ENCODE measurements at regions not wholly inside any gene's neighbourhood (a gene's known extent, or its start where the extent isn't known, plus 50 kb on each side); places are given as distances from the start of the nearest gene placed in this dataset.

DNA sequence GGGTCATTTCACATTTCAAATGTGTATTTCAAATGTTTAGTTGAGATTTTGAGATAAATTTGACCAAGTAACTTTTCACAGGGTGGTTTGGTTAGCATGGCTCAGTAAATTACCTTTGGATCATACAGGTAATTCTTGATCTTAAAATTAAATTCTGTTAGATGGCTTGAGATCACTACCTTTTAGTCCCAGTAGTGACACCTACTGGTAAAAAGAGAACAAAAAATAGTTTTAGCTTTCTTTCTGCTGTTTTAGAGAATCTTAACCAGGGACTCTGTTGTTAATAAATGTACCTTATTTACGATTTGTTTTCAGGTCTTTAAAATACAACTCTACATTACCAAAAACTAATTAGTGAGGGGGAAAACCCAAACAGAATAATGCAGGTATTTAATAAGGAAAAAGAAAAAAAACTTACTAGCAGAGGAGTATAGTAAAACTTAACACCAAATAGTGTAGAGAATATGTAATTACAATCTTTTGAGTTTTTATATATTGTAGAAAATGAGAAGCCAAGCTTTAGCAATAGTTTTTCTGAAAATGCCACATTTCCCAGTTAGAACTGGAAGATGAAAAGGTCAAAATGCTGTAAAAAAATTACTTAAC is 620.3 kb upstream of the AGTR1 start:
- no peak for DNase-seq (ENCODE audit: low read depth in 4 of 4, low spot score in 1 of 4)

DNA sequence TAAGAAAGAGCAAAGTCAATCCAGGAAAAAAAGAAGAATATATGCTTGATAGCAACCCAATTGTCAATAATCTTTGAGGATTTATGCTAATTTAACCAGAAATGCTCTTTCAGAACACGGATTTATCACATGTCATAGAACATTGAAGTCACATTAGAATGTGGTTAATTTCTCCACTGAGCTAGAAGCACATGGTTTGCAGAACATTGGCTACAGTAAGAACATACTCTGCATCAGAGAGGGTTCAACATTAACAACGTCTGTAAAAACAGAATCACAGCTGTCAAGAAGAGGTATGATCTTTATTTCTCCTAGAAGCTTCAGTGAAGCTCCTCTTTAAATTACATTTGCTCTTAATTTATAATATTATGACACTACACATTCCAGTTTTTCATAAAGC is 619.7 kb upstream of the AGTR1 start:
- no peak for DNase-seq (ENCODE audit: low read depth in 4 of 4, low spot score in 1 of 4)

GRCh38 chr3:148078658-148079057 is 619.0 kb upstream of the AGTR1 start:
- DNase-seq (ENCODE audit: low read depth in 4 of 4, low spot score in 1 of 4) = no peak

DNA sequence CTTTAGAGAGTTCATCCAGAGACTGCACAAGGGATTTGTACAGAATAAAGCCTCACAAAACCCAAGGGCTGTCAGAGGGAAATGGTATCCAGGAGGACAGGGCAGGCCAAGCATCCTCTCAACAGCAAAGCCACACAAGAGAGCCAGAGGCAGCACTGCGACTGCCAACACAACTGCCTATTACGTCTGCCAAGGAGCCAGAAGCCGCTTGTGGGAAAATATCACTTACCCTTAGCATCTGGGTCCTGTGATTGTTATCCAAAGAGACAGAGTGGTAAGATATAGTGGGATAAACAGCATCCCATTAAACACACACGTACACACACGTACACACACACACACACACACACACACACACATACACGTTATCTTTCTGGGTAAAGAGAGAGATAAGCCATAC is 618.3 kb upstream of the AGTR1 start:
- no peak for DNase-seq (ENCODE audit: low read depth in 4 of 4, low spot score in 1 of 4)

DNA sequence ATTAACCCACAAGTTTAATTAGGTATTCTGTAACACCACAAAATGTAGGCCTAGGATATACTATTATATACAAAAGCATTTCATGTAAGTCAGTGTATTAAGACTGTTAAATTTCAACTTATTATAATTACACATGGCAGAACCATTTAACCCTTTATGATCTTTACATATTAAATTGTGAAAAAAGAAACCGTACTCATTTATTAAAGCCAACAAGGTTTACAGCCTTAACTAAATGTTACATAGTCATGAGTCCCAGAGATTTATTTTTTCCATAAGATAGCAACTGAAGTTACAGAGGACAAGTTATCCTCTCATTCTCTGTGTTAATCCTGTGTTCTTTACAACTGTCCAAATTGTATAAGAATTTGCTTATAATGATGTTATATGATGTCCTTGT is 615.8 kb upstream of the AGTR1 start:
- DNase-seq (ENCODE audit: low read depth in 4 of 4, low spot score in 1 of 4) = no peak

DNA sequence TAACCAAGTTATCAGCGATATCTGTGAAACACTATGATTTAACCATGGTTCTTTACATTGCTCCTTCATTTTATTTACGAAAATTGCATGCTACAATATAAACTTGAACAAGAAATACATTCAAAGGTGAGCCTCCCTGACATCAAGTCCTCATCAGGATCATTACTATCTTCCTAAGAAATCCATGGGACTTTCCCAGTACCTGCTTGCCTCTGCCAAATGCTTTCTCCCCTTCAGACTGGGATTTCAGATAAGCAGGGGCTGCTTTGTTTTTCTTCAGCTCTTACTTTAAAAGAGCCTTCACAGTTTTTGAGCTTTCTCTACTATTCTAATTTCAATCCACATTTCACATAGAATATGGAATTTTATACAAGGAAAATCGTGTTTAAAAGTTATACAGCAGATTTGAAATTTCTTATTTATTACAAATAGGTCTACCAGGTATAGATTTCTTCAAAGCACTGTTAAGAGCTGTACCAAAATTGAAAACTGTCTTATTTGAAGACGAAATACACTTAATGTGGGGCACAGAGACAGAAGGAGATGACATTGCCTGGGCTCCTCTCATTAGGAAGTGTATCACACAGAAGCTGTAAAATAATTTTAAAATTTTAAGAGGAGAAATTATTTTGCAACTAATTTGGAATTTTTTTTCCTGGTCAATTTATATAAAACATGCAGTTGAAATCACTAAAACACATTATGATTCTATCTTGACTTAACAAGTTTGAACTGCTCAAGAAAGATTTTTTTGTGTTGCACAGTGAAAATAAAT is 615.0 kb upstream of the AGTR1 start:
- no peak for DNase-seq (ENCODE audit: low read depth in 4 of 4, low spot score in 1 of 4)

- DNase-seq (ENCODE audit: low read depth in 4 of 4, low spot score in 1 of 4) = no peak
Measured at GRCh38 chr3:148083526-148084182, 614.0 kb upstream of the AGTR1 start.

DNA sequence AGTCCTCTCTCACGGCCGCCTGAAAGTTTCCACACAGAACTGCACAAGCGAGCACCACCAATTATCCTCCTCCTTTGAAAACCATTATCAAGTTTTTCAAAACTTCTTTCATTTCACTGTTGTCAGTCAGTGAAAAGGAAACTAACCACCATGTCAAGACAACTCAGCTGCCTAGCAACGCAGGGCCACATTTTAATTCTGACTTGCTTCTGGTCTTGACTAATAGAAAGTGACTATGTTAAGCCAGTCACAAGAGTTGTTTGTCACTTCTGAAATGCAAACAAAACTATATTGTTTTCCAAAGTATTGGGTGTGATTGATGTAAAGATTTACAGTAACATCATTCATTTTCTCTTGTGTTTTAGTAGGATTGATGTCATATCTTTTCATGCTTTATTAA is 612.8 kb upstream of the AGTR1 start:
- DNase-seq (ENCODE audit: low read depth in 4 of 4, low spot score in 1 of 4) = no peak

GRCh38 chr3:148087601-148088371 is 609.9 kb upstream of the AGTR1 start:
- no peak for DNase-seq (ENCODE audit: low read depth in 4 of 4, low spot score in 1 of 4)

DNA sequence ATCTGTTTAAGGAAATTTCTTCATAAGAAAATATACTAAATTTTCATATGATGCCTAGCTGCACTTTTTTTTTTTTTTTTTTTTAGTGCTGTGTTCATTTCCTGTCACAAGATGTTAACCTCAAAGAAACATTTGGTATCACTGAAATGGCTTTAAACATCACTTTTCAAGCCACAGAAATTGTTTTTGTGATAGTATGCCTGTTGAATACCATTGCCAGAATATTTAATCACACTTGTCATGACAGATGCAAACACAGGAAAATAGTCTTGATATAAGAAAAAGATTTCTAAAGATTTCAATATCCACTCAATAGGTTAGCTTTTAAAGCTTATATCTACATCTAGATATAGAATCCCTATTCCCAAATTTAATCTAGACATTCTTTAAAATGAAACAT is 608.5 kb upstream of the AGTR1 start:
- DNase-seq (ENCODE audit: low read depth in 4 of 4, low spot score in 1 of 4) = no peak

GRCh38 chr3:148090156-148090555 is 607.5 kb upstream of the AGTR1 start:
- no peak for DNase-seq (ENCODE audit: low read depth in 4 of 4, low spot score in 1 of 4)

DNA sequence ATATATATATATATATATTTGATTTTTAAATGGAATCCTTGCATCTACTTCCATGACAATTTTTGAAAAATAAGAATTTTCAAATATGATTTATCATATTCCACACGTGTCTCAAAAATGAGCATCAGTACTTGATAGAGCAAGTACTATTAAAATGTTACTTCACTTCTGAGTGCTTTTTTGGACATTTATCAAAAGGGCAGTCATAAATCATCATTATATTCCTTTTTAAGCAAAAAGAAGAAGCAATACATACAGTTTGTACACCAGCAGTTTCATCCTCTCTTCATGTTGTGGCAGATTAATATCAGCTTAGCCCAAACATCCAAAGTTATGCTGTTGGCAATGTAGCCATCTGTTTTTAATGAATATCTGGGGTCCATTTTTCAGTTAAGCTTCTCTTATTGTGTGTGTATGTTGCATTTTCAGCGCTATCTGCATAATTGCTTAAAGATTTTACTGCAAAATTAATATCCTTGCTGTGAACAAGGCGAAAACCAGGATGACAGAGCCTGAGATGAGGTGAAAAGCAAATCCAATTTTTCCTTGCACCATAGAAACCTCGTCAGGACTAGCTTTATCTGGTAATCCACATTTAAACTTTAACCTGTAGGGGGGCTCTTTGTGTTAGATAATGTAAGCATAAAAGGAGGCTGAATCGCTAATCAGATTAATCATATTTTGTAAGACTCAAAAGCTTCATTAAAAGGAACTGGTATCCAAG is 604.9 kb upstream of the AGTR1 start:
- no peak for DNase-seq (ENCODE audit: low read depth in 4 of 4, low spot score in 1 of 4)

- no peak for DNase-seq (ENCODE audit: low read depth in 4 of 4, low spot score in 1 of 4)
Measured at GRCh38 chr3:148093753-148094152, 604.0 kb upstream of the AGTR1 start.

DNA sequence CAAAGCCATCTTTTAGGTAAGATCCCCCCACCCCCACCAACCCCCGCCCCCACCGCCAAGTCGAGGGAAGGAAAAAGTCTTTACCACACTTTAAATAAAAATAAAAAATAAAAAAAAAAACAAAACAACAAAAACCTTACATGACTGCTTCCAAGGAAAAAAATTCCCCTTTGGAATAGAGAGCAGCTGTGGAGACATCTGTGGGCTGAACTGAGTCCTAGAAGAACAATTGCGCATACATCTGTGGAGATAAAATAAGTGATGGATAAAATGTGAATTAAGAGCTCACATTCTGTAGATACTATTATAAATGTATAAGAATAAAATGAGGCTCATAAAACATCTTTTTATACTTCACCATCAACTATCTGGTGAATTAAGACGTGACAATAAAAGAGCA is 601.7 kb upstream of the AGTR1 start:
- DNase-seq (ENCODE audit: low read depth in 4 of 4, low spot score in 1 of 4) = no peak

DNA sequence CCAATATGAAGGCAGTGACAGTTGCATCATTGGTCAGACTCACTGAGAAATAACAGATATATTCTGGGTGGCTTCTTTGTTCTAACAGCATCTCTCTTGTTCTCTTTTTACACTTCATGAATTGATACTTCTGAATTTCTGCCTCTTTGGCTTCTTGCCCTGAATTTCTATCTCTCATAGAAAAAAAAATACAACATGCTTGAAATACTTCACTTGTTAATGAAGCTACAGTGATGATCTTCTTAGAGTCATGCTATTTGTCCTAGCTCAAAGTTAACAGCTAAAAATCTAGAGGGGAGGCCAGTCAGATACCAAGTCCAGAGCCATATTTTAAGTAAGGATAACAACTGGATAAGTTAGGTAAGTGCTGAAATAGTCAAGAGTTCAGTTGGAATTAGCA is 597.2 kb upstream of the AGTR1 start:
- no peak for DNase-seq (ENCODE audit: low read depth in 4 of 4, low spot score in 1 of 4)

GRCh38 chr3:148101061-148101460 is 596.6 kb upstream of the AGTR1 start:
- no peak for DNase-seq (ENCODE audit: low read depth in 4 of 4, low spot score in 1 of 4)

- no peak for DNase-seq (ENCODE audit: low read depth in 4 of 4, low spot score in 1 of 4)
Measured at GRCh38 chr3:148102156-148102555, 595.5 kb upstream of the AGTR1 start.

- no peak for DNase-seq (ENCODE audit: low read depth in 4 of 4, low spot score in 1 of 4)
Measured at GRCh38 chr3:148106062-148106461, 591.6 kb upstream of the AGTR1 start.

DNA sequence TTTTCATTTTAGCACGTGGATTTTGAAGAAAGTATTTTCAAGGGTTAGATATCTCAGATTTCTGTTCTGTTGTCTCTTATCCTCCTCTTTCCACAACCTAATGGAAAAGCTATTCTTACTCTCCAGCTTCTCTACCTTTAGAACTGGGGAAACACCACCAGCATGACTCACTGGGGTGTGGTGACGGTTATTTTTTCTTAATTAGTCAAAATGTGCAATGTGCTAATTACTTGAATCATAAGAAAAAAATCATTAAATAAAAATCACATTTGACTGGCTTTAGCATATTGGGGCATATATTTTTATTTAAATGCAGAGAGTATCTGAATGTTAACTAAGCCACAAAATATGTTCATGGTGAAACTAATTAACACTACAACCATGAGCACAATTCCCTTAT is 570.7 kb upstream of the AGTR1 start:
- no peak for DNase-seq (ENCODE audit: low read depth in 4 of 4, low spot score in 1 of 4)

DNA sequence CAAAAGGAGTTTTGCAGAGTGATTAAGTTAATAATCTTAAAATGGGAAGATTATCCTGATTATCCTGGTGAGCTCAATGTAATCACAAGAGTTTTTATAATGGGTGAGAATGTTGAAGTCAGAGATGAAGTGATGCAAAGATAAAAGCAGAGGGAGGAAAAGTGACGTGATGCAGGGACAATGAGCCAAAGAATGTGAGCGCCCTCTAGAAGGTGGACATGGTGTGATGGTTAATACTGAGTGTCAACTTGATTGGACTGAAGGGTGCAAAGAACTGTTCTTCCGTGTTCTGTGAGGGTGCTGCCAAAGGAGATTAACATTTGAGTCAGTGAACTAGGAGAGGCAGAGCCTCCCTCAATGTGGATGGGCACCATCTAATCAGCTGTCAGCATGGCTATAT is 569.6 kb upstream of the AGTR1 start:
- DNase-seq (ENCODE audit: low read depth in 4 of 4, low spot score in 1 of 4) = no peak

- DNase-seq (ENCODE audit: low read depth in 4 of 4, low spot score in 1 of 4) = no peak
Measured at GRCh38 chr3:148131990-148132638, 565.6 kb upstream of the AGTR1 start.

Measured in stimulated activated CD4-positive, alpha-beta T cell treated with anti-CD3 and anti-CD28 coated beads, Interleukin-1b, Interleukin-23, amount 100 ng/mL, for 24 hours (primary cell).